HL-60 (cell line): ENCODE measurements at regions not wholly inside any gene's neighbourhood (a gene's known extent, or its start where the extent isn't known, plus 50 kb on each side); places are given as distances from the start of the nearest gene placed in this dataset.

Experiments used
- CTCF ChIP-seq: IDR thresholded peaks from one replicate; pipeline ENCODE4 v1.5.1; 2011; ENCODE audit warnings: low read length, control low read depth, inconsistent platforms; ENCODE audit not compliant: insufficient read depth
- GABPA ChIP-seq: IDR thresholded peaks from 2 replicates; pipeline ENCODE4 v1.6.1; 2012; ENCODE audit warnings: low read depth
- POLR2AphosphoS5 ChIP-seq: IDR thresholded peaks from 2 replicates; pipeline ENCODE4 v1.6.1; 2012; ENCODE audit warnings: low read depth
- REST ChIP-seq: IDR thresholded peaks from 2 replicates; pipeline ENCODE4 v1.6.1; 2012; ENCODE audit warnings: low read depth; ENCODE audit not compliant: insufficient replicate concordance

GRCh38 chr18:78731016-78731397, 248.6 kb upstream of the SALL3 start:
- no peak for TF ChIP-seq GABPA
- TF ChIP-seq CTCF, result no peak
- TF ChIP-seq POLR2AphosphoS5, result no peak
- no peak for TF ChIP-seq REST
